HepG2 (cell line): ENCODE measurements at regions not wholly inside any gene's neighbourhood (a gene's known extent, or its start where the extent isn't known, plus 50 kb on each side); places are given as distances from the start of the nearest gene placed in this dataset.
A peak's percentile ranks its signal among the peaks of the same experiment; 100 is the strongest.

Source experiments
- HMGXB3 ChIP-seq: sonication (generic); formaldehyde crosslinking; IDR thresholded peaks from 2 replicates; pipeline ENCODE4 v1.4.0; 2020; ENCODE audit warnings: missing genetic modification reagents, borderline replicate concordance
- KDM2A ChIP-seq: sonication (generic); formaldehyde crosslinking; IDR thresholded peaks from 2 replicates; pipeline ENCODE4 v1.4.0; 2020; ENCODE audit warnings: low read depth, missing genetic modification reagents, borderline replicate concordance
- PAWR ChIP-seq: sonication (generic); formaldehyde crosslinking; IDR thresholded peaks from 2 replicates; pipeline ENCODE4 v1.4.0; 2020; ENCODE audit warnings: missing genetic modification reagents, mild to moderate bottlenecking, borderline replicate concordance
- RBAK ChIP-seq: sonication (generic); formaldehyde crosslinking; IDR thresholded peaks from 2 replicates; pipeline ENCODE4 v1.5.1; 2020; ENCODE audit warnings: mild to moderate bottlenecking, missing genetic modification reagents
- TP53 ChIP-seq: sonication (generic); formaldehyde crosslinking; conservative IDR thresholded peaks from 2 replicates; pipeline ENCODE4 v1.4.0; 2020; ENCODE audit warnings: missing genetic modification reagents
- ZNF235 ChIP-seq: sonication (generic); formaldehyde crosslinking; IDR thresholded peaks from 2 replicates; pipeline ENCODE4 v1.8.1; 2023; ENCODE audit warnings: mild to moderate bottlenecking, missing genetic modification reagents, borderline replicate concordance
- ZNF280B ChIP-seq: sonication (generic); formaldehyde crosslinking; IDR thresholded peaks from 2 replicates; pipeline ENCODE4 v1.5.0; 2020; ENCODE audit warnings: missing genetic modification reagents, mild to moderate bottlenecking, borderline replicate concordance
- ZNF281 ChIP-seq: sonication (generic); formaldehyde crosslinking; IDR thresholded peaks from 2 replicates; pipeline ENCODE4 v1.4.0; 2020; ENCODE audit warnings: missing genetic modification reagents, borderline replicate concordance
- ZNF331 ChIP-seq: sonication (generic); formaldehyde crosslinking; IDR thresholded peaks from 2 replicates; pipeline ENCODE4 v1.4.0; 2020; ENCODE audit warnings: missing genetic modification reagents
- ZNF432 ChIP-seq: sonication (generic); formaldehyde crosslinking; IDR thresholded peaks from 2 replicates; pipeline ENCODE4 v1.5.0; 2020; ENCODE audit warnings: missing genetic modification reagents, mild to moderate bottlenecking, borderline replicate concordance
- ZNF564 ChIP-seq: sonication (generic); formaldehyde crosslinking; IDR thresholded peaks from 2 replicates; pipeline ENCODE4 v1.8.1; 2023; ENCODE audit warnings: mild to moderate bottlenecking, missing genetic modification reagents
- ZNF614 ChIP-seq: IDR thresholded peaks from 2 replicates; pipeline ENCODE4 v1.6.1; 2018; ENCODE audit warnings: missing biosample characterization, missing genetic modification reagents, inconsistent platforms, borderline replicate concordance
- TF ChIP-seq, protein P1 (sequence below): sonication (generic); formaldehyde crosslinking; IDR thresholded peaks from 2 replicates; pipeline ENCODE4 v1.5.1; 2020; ENCODE audit warnings: mild to moderate bottlenecking, missing genetic modification reagents, moderate library complexity
- TF ChIP-seq, protein P2 (sequence below): IDR thresholded peaks from 2 replicates; pipeline ENCODE4 v1.6.1; 2012; ENCODE audit warnings: inconsistent platforms

DNA sequence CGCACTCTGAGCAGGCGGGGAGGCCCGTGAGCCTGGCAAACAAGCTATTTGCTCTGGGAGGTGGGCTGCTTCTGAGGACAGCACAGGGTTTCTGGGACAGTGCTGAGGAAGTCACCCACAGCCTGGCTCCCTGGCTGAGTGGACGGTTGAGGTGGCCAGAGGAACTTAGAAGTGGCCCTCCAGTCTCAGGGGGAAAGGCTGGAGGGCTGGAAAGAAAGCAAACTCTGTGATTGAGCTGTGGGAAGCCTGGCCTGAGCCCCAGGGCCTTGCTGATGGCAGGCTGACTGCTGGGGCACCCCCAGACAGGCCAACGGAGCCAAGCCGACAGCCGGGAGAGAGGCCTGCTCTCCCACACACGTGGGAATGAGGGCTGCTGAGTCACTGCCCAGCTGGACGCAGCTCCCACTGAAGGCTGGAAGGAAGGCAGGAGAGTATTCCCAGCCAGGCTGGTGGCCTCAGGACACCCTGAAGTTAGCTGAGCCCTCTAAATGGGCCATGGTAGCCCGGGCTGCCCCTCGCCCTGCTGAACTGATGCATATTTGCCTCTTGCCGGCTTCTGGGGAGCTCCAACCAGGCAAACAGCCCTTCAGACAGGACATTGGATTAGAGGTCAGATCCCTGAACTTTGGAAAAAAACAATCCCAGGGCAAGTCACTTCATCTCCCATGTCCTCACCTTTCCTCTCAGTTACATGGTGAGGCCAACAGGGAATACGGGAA lies 98.0 kb upstream of the TLE3 start (continued):
- TF ChIP-seq, protein P1, sequence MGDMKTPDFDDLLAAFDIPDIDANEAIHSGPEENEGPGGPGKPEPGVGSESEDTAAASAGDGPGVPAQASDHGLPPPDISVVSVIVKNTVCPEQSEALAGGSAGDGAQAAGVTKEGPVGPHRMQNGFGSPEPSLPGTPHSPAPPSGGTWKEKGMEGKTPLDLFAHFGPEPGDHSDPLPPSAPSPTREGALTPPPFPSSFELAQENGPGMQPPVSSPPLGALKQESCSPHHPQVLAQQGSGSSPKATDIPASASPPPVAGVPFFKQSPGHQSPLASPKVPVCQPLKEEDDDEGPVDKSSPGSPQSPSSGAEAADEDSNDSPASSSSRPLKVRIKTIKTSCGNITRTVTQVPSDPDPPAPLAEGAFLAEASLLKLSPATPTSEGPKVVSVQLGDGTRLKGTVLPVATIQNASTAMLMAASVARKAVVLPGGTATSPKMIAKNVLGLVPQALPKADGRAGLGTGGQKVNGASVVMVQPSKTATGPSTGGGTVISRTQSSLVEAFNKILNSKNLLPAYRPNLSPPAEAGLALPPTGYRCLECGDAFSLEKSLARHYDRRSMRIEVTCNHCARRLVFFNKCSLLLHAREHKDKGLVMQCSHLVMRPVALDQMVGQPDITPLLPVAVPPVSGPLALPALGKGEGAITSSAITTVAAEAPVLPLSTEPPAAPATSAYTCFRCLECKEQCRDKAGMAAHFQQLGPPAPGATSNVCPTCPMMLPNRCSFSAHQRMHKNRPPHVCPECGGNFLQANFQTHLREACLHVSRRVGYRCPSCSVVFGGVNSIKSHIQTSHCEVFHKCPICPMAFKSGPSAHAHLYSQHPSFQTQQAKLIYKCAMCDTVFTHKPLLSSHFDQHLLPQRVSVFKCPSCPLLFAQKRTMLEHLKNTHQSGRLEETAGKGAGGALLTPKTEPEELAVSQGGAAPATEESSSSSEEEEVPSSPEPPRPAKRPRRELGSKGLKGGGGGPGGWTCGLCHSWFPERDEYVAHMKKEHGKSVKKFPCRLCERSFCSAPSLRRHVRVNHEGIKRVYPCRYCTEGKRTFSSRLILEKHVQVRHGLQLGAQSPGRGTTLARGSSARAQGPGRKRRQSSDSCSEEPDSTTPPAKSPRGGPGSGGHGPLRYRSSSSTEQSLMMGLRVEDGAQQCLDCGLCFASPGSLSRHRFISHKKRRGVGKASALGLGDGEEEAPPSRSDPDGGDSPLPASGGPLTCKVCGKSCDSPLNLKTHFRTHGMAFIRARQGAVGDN (CRISPR knock-in tag), result peak; percentile 81
- TF ChIP-seq ZNF235 (CRISPR knock-in tag) (no peak), HMGXB3 (CRISPR knock-in tag) (no peak), ZNF331 (no peak), KDM2A (CRISPR knock-in tag) (no peak), ZNF432 (CRISPR knock-in tag) (no peak), ZNF280B (CRISPR knock-in tag) (no peak), ZNF281 (CRISPR knock-in tag) (no peak), ZNF564 (no peak), ZNF614 (CRISPR knock-in tag) (no peak), RBAK (CRISPR knock-in tag) (no peak), PAWR (CRISPR knock-in tag) (no peak), TP53 (CRISPR knock-in tag) (no peak)
- TF ChIP-seq, protein P2, sequence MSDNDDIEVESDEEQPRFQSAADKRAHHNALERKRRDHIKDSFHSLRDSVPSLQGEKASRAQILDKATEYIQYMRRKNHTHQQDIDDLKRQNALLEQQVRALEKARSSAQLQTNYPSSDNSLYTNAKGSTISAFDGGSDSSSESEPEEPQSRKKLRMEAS, result peak; percentile 62
